Progenitor cell of endocrine pancreas (in vitro differentiated cells): ENCODE measurements at regions not wholly inside any gene's neighbourhood (a gene's known extent, or its start where the extent isn't known, plus 50 kb on each side); places are given as distances from the start of the nearest gene placed in this dataset.
"Not testable (repeated sequence)": the region's sequence is repeated elsewhere in the genome, so short reads cannot be mapped to it uniquely, and the experiment has no call there.

Experiments
- DNase-seq: peaks from one replicate; pipeline ENCODE4 v3.0.0; 2021; ENCODE audit warnings: low spot score; ENCODE audit not compliant: unreplicated experiment
- H3K27ac Mint-ChIP-seq: 2 replicates; pipeline ENCODE4 v1.8.0; 2021; ENCODE audit warnings: mild to moderate bottlenecking, moderate library complexity, mixed read lengths
- H3K27me3 Mint-ChIP-seq: 2 replicates; pipeline ENCODE4 v1.8.0; 2021; ENCODE audit warnings: mixed read lengths
- H3K36me3 Mint-ChIP-seq: 2 replicates; pipeline ENCODE4 v1.8.0; 2022; ENCODE audit warnings: mixed read lengths; ENCODE audit not compliant: insufficient read depth
- H3K4me1 Mint-ChIP-seq: 2 replicates; pipeline ENCODE4 v1.8.0; 2021; ENCODE audit warnings: low read depth, mixed read lengths
- H3K4me3 Mint-ChIP-seq: 2 replicates; pipeline ENCODE4 v1.8.0; 2021; ENCODE audit warnings: low read depth, mild to moderate bottlenecking, moderate library complexity, mixed read lengths
- H3K9me3 Mint-ChIP-seq: 2 replicates; pipeline ENCODE4 v1.8.0; 2021; ENCODE audit warnings: low read depth, mixed read lengths
- TF ChIP-seq, protein P1 (sequence below): fragments of 200-600 bp; sonication (generic); IDR thresholded peaks from one replicate; pipeline ENCODE4 v1.5.0; 2021; ENCODE audit warnings: antibody characterized with exemption, mild to moderate bottlenecking; ENCODE audit not compliant: unreplicated experiment

DNA sequence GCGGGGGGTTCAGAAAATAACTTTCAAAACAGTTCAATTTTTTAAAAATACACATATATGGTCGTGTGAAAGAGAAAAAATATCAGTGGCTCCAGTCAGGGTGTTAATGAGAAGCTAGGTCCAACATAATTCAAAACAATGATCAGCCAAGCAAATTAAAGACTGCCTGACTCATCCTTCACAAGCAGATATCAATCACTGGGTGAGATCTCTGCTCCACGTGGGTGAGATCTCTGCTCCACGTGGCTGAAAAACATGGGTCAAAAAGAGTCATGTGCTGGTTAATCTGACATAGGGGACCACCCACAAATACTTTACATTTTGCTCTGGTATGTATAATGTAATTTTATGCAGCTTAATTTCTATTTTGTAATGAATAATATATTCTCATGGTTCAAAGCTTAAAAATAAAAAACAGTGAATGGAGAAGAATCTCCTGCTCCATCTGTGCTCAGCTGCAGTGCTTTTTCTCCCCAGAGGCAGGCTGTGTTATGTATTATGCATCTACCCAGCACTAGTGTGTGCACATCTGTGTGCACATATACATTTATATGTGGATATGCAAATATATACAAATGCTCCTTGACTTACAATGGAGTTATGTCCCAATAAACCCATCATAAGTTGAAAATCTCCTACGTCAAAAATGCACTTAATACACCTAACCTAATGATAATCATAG is 93.1 kb upstream of the S1PR3 start:
- TF ChIP-seq, protein P1, sequence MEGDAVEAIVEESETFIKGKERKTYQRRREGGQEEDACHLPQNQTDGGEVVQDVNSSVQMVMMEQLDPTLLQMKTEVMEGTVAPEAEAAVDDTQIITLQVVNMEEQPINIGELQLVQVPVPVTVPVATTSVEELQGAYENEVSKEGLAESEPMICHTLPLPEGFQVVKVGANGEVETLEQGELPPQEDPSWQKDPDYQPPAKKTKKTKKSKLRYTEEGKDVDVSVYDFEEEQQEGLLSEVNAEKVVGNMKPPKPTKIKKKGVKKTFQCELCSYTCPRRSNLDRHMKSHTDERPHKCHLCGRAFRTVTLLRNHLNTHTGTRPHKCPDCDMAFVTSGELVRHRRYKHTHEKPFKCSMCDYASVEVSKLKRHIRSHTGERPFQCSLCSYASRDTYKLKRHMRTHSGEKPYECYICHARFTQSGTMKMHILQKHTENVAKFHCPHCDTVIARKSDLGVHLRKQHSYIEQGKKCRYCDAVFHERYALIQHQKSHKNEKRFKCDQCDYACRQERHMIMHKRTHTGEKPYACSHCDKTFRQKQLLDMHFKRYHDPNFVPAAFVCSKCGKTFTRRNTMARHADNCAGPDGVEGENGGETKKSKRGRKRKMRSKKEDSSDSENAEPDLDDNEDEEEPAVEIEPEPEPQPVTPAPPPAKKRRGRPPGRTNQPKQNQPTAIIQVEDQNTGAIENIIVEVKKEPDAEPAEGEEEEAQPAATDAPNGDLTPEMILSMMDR, result no peak
- Mint-ChIP-seq H3K4me3 (no peak overlapping the region), H3K27me3 (peaks cover 3% of the 10 kb centered on the region), H3K36me3 (no peaks in the 10 kb centered on the region), H3K9me3 (no peaks in the 10 kb centered on the region), H3K27ac (no peak overlapping the region), H3K4me1 (no peaks in the 10 kb centered on the region)
- DNase-seq, result no peak

DNA sequence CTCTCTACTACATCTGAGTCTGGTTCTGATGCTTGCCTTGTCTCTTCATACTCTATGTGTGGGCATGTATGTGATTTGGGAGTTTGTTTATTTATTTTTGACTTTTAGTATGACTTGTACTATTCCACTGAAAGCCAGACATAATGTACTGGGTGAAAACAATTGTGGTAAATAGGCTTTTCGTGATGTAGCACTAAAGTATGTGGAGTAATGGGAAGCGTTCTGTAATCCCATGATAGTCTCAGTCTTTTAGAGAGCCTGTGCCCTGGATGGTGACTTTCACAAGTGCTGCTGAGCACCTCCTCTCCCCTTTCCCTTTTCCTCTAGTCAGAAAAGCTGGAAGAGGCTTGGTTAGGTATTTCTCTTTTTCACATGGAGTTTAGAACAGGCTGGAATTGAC is 85.8 kb upstream of the S1PR3 start:
- Mint-ChIP-seq H3K36me3 (no peaks in the 10 kb centered on the region), H3K4me3 (no peak overlapping the region), H3K27me3 (peaks cover 9% of the 10 kb centered on the region), H3K4me1 (no peaks in the 10 kb centered on the region), H3K9me3 (peaks cover 9% of the 10 kb centered on the region), H3K27ac (no peak overlapping the region)
- TF ChIP-seq, protein P1, result no peak
- DNase-seq, result no peak

DNA sequence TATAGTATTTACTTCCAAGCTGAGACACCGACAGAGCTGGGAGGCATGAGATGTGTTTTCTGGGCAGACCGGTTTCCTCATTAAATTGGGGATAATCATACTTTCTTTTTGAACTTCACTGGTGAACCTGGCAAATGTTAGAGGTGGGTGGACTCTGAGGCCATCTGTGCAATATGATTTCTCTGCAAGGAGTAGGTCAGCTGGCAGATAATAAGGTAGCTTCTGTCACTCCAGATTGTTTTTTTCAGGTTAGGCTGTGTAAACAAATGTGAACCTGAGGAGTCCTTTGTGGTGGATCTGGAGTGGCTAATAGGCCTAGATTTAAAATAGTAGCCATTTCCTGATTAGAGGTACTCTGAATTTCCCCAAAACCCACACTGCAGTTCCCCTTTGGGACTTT is 75.4 kb upstream of the S1PR3 start:
- peaks cover 3% of the 10 kb centered on the region for H3K27me3 Mint-ChIP-seq
- TF ChIP-seq, protein P1, result no peak

DNA sequence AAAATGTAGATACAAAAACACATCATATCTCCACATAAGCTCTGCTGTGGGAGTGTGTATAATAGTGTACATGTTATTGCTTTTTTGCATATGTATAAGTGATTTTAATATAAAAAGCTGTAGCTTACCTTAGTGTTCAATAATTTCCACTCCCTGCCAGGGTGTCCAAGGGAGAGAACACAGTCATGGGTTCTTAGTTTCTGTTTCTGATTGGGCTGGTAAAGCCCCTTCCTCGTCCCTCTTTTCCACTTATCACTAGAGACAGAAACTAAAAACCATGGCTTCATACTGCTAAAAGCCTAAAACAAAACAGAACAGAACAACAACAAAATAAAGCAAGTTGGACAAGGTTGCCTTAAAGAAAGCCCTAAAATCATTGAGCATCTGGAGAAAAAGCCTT is 74.4 kb upstream of the S1PR3 start:
- DNase-seq, result no peak
- Mint-ChIP-seq H3K9me3 (peaks cover 14% of the 10 kb centered on the region), H3K27ac (no peak overlapping the region), H3K4me3 (no peak overlapping the region), H3K36me3 (peaks cover 4% of the 10 kb centered on the region), H3K27me3 (peaks cover 3% of the 10 kb centered on the region), H3K4me1 (no peaks in the 10 kb centered on the region)
- TF ChIP-seq, protein P1, result no peak

More for the DNA sequence above, 75.4 kb upstream of the S1PR3 start:
- Mint-ChIP-seq H3K27ac (no peak overlapping the region), H3K4me1 (no peaks in the 10 kb centered on the region), H3K4me3 (no peak overlapping the region), H3K9me3 (peaks cover 14% of the 10 kb centered on the region), H3K36me3 (peaks cover 4% of the 10 kb centered on the region)
- no peak for DNase-seq

DNA sequence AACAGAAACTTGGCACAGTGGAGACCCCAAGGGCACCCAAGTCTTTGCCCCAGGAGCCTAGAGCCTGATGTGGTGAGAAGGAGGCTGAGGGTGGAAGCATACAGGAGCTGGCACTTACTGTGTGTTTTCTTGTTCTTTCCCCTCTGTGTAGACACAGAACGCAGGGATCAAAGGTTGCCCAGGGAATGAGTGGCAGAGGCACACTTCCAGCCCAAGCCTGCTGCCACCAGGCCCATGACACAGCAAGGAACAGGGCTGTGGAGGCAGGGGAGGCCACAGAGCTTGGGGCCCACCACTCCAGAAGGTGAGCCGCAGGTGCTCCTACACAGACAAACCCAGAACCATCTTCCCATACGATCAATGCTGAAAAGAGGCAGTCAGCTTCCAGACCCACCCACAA is 73.9 kb upstream of the S1PR3 start:
- H3K36me3 Mint-ChIP-seq, result peaks cover 4% of the 10 kb centered on the region
- no peak overlapping the region for H3K27ac Mint-ChIP-seq
- peaks cover 3% of the 10 kb centered on the region for H3K27me3 Mint-ChIP-seq

DNA sequence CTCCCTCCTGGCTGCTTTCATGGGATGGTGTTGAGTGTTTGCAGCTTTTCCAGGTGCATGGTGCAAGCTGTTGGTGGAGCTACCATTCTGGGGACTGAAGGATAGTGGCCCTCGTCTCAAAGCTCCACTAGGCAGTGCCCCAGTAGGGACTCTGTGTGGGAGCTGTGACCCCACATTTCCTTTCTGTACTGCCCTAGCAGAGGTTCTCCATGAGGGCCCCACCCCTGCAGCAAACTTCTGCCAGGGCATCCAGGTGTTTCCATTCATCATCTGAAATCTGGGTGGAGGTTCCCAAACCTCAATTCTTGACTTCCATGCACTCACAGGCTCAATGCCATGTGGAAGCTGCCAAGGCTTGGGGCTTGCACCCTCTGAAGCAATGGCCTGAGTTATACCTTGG is 72.7 kb upstream of the S1PR3 start:
- not testable (repeated sequence) for H3K4me1 Mint-ChIP-seq, DNase-seq, H3K27ac Mint-ChIP-seq, H3K4me3 Mint-ChIP-seq, H3K36me3 Mint-ChIP-seq
- Mint-ChIP-seq H3K27me3 (peaks cover 11% of the 10 kb centered on the region), H3K9me3 (peaks cover 14% of the 10 kb centered on the region)

More for the DNA sequence above, 73.9 kb upstream of the S1PR3 start:
- no peaks in the 10 kb centered on the region for H3K4me1 Mint-ChIP-seq
- peaks cover 14% of the 10 kb centered on the region for H3K9me3 Mint-ChIP-seq
- TF ChIP-seq, protein P1, result no peak
- no peak overlapping the region for H3K4me3 Mint-ChIP-seq
- DNase-seq, result no peak
